Heart left ventricle (tissue), 13 donors: ENCODE measurements at regions not wholly inside any gene's neighbourhood (a gene's known extent, or its start where the extent isn't known, plus 50 kb on each side); places are given as distances from the start of the nearest gene placed in this dataset.

Experiments
- POLR2A ChIP-seq, 2 donors: fragments of 450-650 bp; IDR thresholded peaks; one replicate each; pipeline ENCODE4 v1.6.1; 2017; ENCODE audit warnings: antibody characterized with exemption in 2 of 2, mild to moderate bottlenecking in 2 of 2, moderate library complexity in 2 of 2
- TF ChIP-seq, protein P1 (sequence below), 12 donors: fragments of 200-600 bp; sonication (generic) in 4 of 12; IDR thresholded peaks; one replicate each; pipeline versions ENCODE4 v1.5.0 to v1.8.0; 2018 to 2022; ENCODE audit warnings: antibody characterized with exemption in 12 of 12, mild to moderate bottlenecking in 5 of 12
- donor health status: ischemic (EF 13 %, LVEDD 7.1; RV severe dilation, severe dysfunction).
- donor health status: DM: no; HTN: yes; CAD: no.
- donor health status: DM: no; HTN: no; CAD: no.
- donor health status: ischemic (EF 25% LVEDD 6.9; RV normal size, moderate dysfunction).
- donor health status: ischemic (EF 25% LVEDD 5.7; RV mildly dilated, moderate dysfunction).
- donor health status: ischemic (EF 35%, LVEDD 5.7; RV mildly dilated, moderate dysfunction).
- donor health status: nonischemic (EF 11% LVEDD 7.7; RV severe dilation, severe dysfunction).
- donor health status: DM: yes; HTN: yes; CAD: no.
- donor health status: PGD.
- donor health status: ischemic (EF 29% LVEDD 5.4; RV normal size, mild dysfunction).
- donor health status: nonischemic (EF 23%, LVEDD 6.1; RV moderate dilation, normal function).

DNA sequence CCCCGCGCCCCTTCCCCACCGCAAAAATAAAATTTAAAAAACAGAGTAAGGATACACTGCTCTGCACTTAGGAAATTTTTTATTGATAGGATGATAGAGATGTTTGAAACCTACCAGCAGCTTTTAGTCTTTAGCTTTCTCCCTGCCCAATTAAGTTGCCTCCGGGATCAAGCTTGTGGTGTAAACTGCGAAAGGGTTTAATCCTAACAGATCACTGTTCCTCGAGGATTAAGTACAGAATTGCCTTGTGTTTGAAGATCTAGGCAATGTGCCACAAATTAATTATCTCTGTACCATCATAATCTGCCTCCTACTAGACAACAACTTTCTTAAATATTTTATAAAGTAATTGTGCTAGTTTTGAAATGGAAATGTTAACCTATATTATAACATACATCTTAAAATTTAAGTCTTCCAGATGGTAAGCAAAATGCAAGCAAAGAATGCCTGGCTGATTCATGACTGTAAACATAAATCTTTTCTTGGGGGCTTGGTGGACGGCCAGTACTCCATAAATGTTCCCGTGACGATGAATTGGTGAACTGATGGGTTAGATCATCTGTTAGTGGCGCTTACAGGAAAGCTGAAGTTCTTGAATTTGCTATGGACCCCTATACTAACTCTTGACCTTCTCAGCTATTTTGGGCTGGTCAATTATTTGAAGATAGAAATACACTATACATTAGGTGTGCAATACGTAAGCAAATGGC lies 58.0 kb upstream of the ARHGAP18 start:
- TF ChIP-seq, protein P1, sequence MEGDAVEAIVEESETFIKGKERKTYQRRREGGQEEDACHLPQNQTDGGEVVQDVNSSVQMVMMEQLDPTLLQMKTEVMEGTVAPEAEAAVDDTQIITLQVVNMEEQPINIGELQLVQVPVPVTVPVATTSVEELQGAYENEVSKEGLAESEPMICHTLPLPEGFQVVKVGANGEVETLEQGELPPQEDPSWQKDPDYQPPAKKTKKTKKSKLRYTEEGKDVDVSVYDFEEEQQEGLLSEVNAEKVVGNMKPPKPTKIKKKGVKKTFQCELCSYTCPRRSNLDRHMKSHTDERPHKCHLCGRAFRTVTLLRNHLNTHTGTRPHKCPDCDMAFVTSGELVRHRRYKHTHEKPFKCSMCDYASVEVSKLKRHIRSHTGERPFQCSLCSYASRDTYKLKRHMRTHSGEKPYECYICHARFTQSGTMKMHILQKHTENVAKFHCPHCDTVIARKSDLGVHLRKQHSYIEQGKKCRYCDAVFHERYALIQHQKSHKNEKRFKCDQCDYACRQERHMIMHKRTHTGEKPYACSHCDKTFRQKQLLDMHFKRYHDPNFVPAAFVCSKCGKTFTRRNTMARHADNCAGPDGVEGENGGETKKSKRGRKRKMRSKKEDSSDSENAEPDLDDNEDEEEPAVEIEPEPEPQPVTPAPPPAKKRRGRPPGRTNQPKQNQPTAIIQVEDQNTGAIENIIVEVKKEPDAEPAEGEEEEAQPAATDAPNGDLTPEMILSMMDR (IDR thresholded peaks at IDR 0.05): no peak
- no peak for TF ChIP-seq POLR2A (IDR thresholded peaks at IDR 0.05)
